GM20000 (cell line): ENCODE measurements at regions not wholly inside any gene's neighbourhood (a gene's known extent, or its start where the extent isn't known, plus 50 kb on each side); places are given as distances from the start of the nearest gene placed in this dataset.

Experiments used
- DNase-seq: peaks from one replicate; pipeline ENCODE4 v3.0.0; 2012; ENCODE audit warnings: low spot score
- TF ChIP-seq, protein P1 (sequence below): IDR thresholded peaks from 2 replicates; pipeline ENCODE4 v1.5.1; 2012; ENCODE audit warnings: mild to moderate bottlenecking, control low read depth; ENCODE audit errors: extremely low read depth, missing control alignments

DNA sequence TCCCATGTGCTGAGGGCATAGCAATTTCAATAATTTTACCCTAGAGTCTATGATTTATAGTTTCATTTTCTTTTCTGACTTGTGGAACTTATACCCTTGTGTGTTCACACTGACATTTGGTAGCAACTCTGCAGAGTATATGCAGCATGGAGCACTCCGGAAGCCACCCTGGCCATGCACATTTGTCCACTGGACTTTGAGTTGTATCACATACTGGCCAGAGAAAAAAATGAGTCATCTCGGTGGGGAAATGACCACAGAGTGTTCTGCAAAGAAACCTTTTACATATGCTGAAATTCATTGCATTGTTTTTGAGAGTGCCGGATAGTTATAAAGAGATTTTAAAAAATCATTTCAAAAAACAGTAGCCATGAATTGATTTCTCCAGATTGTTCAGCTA is 164.8 kb upstream of the COBL start:
- TF ChIP-seq, protein P1, sequence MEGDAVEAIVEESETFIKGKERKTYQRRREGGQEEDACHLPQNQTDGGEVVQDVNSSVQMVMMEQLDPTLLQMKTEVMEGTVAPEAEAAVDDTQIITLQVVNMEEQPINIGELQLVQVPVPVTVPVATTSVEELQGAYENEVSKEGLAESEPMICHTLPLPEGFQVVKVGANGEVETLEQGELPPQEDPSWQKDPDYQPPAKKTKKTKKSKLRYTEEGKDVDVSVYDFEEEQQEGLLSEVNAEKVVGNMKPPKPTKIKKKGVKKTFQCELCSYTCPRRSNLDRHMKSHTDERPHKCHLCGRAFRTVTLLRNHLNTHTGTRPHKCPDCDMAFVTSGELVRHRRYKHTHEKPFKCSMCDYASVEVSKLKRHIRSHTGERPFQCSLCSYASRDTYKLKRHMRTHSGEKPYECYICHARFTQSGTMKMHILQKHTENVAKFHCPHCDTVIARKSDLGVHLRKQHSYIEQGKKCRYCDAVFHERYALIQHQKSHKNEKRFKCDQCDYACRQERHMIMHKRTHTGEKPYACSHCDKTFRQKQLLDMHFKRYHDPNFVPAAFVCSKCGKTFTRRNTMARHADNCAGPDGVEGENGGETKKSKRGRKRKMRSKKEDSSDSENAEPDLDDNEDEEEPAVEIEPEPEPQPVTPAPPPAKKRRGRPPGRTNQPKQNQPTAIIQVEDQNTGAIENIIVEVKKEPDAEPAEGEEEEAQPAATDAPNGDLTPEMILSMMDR, result no peak
- no peak for DNase-seq

DNA sequence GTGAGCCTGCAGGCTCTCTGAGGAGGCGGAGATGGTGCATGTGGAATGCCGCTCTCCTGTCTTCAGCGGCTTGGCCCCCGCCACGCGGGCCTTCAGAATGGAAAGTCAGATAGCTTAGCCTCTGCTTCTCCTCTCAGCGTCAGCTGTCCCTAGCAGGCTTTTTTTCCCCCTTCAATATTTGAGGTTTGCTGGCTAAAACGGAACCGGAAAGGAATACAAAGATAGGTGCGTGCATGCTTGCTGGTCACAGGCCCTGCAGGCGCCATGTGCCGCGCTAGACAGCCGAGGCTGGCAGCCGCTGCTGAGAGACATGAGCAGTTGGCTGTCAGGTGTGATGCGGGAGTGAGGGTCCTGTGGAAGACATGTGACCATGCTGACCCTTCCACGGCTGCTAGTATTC is 161.2 kb upstream of the COBL start:
- DNase-seq, result no peak

DNA sequence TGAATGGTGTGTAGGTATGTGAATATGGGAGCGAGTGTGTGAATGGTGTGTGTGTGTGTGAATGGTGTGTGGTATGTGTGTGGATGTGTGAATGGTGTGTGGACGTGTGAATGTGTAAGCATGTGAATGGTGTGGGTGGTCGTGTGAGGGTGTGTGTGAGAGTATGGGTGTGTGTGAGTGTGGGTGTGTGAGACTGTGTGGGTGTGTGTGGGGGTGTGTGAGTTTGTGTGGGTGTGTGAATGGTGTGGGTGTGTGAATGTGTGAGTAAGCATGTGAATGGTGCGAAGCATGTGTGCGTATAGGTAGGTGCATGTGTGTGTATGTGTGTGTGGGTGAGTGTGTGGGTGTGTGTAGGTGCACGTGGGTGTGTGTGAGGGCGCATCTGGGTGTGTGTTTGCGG is 160.7 kb upstream of the COBL start:
- no peak for DNase-seq
- TF ChIP-seq, protein P1, result no peak

More for the DNA sequence above, 161.2 kb upstream of the COBL start:
- TF ChIP-seq, protein P1, result no peak

DNA sequence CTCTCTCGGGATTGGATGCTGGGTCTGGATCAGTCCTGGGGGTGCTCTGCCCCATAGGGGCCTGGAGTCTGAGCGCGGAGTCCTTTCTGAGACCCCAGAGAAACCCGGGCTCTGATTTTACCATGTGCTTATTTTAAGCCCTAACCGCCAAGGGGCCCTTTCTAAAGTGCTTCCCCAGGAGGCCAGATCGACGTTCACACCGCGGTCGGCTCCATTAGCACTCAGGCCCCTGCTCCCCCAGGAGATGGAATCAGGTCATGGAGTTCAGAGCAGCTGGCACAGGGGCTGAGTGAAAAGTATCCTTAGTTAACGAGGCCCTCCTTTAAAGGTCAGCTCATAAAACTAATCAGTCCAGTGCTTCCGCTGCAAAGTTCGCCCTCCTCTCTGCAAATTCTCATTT is 159.4 kb upstream of the COBL start:
- no peak for DNase-seq
- TF ChIP-seq, protein P1, result no peak

DNA sequence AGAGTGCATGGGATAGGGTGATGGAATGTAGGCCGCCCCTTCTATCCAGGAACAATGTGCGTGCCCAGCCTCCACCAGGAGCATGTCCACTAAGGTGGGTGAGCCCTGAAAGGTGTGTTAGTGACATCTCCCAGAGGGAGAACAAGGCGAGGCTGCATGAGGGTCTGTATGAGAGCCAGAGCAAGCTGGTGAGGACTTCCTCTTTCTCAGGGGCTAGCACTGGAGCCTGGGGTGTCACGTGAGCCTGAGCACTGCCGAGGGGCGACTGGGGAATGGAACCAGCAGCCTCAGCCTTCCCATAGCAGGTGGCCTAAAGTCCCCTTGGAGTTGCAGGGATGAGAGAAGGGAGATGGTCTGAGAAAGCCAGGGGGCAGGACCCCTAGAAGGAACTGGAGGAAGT is 156.3 kb upstream of the COBL start:
- DNase-seq, result no peak
- TF ChIP-seq, protein P1, result no peak

DNA sequence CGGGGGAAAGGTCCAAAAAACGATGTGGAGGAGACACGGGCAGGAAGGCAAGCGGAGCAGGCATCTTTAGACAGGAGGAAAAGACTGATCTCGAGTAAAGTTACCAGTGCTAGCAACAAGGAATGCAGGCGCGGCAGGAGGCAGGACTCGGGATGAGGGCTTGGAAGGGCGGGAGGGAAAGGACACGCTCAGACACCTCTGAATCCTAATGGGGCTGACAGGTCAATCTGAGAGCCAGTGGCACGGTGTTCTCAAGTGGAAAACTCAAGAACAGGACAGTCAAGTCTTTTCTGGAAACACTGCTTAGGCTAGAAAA is 155.3 kb upstream of the COBL start:
- TF ChIP-seq, protein P1, result no peak
- no peak for DNase-seq

DNA sequence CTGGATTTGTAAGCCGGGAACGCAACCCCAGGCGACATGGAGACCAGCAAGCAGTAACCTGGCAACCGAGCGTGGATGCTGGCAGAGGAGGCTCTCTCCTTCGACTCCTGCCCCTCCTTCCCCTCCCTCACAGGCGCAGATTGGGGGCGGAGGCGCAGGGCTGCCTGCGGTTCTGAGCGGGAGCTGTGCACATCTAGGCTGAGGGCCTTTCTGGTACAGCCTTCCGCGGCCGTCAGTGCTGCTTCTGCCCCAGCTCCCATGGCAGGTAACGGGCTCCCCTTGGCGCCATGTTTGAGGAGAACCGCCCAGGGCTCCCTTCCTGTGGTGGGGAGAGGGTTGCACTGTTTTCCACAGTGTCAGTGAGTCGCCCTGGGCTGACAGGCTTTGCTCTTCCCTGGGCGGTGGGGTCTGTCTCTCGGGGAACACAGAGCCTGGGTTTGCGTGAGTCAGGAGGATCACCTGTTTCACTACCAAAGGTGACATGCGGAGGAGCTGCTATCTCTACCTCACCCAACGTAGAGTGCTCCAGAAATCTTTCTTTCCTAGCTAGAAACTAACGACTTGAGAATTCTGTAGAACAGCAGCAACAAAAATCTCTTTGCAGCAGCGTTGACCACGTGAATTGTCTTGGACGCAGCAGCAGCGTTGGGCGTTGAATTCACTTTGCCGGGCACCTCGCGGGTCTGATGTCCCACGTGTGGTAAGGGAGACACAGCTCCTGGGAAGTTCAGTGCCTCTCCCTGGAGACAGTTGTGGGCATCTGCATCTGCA is 154.8 kb upstream of the COBL start:
- DNase-seq, result no peak
- TF ChIP-seq, protein P1, result no peak
